PC-3 (cell line): ENCODE measurements at regions not wholly inside any gene's neighbourhood (a gene's known extent, or its start where the extent isn't known, plus 50 kb on each side); places are given as distances from the start of the nearest gene placed in this dataset.

Experiments
- ATAC-seq: fragments of 200-7000 bp; cut with Tn5 transposase; 2 replicates; pipeline ENCODE4 v1.9.1; 2020; ENCODE audit warnings: mild to moderate bottlenecking, moderate library complexity
- BruUV-seq: library from RNA; stranded (reverse); fragments of 400-500 nt; replicated peaks from 2 replicates; lab custom pipeline; 2021; lab: Mats Ljungman, UMichigan
- CTCF ChIA-PET: fragments of 300-600 bp; sonication (Branson Sonifier 250); formaldehyde crosslinking; loops from one replicate; lab custom pipeline; 2022; ENCODE audit warnings: antibody characterized with exemption; lab: Charles Lee
- POLR2A ChIA-PET: fragments of 300-600 bp; sonication (Branson Sonifier 250); formaldehyde crosslinking; loops from one replicate; lab custom pipeline; 2022; ENCODE audit warnings: antibody characterized with exemption; ENCODE audit not compliant: unreplicated experiment; lab: Charles Lee
- DNase-seq: peaks from one replicate; pipeline ENCODE4 v3.0.0-alpha.2; 2015
- H2AFZ ChIP-seq: fragments of 300-600 bp; sonication (generic); 2 replicates; pipeline ENCODE4 v1.6.0; 2016; ENCODE audit warnings: antibody characterized with exemption, low read length
- H3F3A ChIP-seq: fragments of 300-600 bp; sonication (generic); one replicate; pipeline ENCODE4 v1.6.0; 2017; ENCODE audit warnings: antibody characterized with exemption, low read length, control low read depth, mild to moderate bottlenecking; ENCODE audit not compliant: unreplicated experiment
- H3K27ac ChIP-seq: fragments of 300-600 bp; sonication (generic); 2 replicates; pipeline ENCODE4 v1.5.1; 2016; ENCODE audit warnings: mild to moderate bottlenecking, low read length
- H3K27me3 ChIP-seq: fragments of 300-600 bp; sonication (generic); 2 replicates; pipeline ENCODE4 v1.6.1; 2016; ENCODE audit warnings: low read length, mixed read lengths
- H3K36me3 ChIP-seq: fragments of 300-600 bp; sonication (generic); 2 replicates; pipeline ENCODE4 v1.6.1; 2016; ENCODE audit warnings: low read depth, mixed run types, low read length, mixed read lengths
- H3K4me1 ChIP-seq: fragments of 300-600 bp; sonication (generic); 2 replicates; pipeline ENCODE4 v1.5.1; 2016; ENCODE audit warnings: low read length; ENCODE audit not compliant: insufficient read depth
- H3K4me2 ChIP-seq: fragments of 300-600 bp; sonication (generic); 2 replicates; pipeline ENCODE4 v1.6.0; 2016; ENCODE audit warnings: low read length
- H3K4me3 ChIP-seq: fragments of 300-600 bp; sonication (generic); 2 replicates; pipeline ENCODE4 v1.5.1; 2016; ENCODE audit warnings: mild to moderate bottlenecking, low read length, mixed read lengths
- H3K79me2 ChIP-seq: fragments of 300-600 bp; sonication (generic); 2 replicates; pipeline ENCODE4 v1.6.1; 2017; ENCODE audit warnings: low read length, mixed read lengths
- H3K9ac ChIP-seq: fragments of 300-600 bp; sonication (generic); 2 replicates; pipeline ENCODE4 v1.6.0; 2016; ENCODE audit warnings: mild to moderate bottlenecking, low read length
- H3K9me2 ChIP-seq: fragments of 300-600 bp; sonication (generic); replicated peaks from 2 replicates; pipeline ENCODE4 v1.6.1; 2016; ENCODE audit warnings: mixed run types, low read length, mixed read lengths
- H3K9me3 ChIP-seq: fragments of 300-600 bp; sonication (generic); 2 replicates; pipeline ENCODE4 v1.6.1; 2016; ENCODE audit warnings: low read length, mixed read lengths
- H4K20me1 ChIP-seq: fragments of 300-600 bp; sonication (generic); 2 replicates; pipeline ENCODE4 v1.6.1; 2016; ENCODE audit warnings: low read length, mixed read lengths
- CTCF ChIP-seq: fragments of 300-600 bp; sonication (generic); conservative IDR thresholded peaks from 2 replicates; pipeline ENCODE4 v1.5.1; 2017; ENCODE audit warnings: antibody characterized with exemption, low read depth, mild to moderate bottlenecking, low read length
- EZH2 ChIP-seq: fragments of 300-600 bp; sonication (generic); IDR thresholded peaks from one replicate; pipeline ENCODE4 v1.6.1; 2017; ENCODE audit warnings: antibody characterized with exemption, mild to moderate bottlenecking, low read length; ENCODE audit not compliant: unreplicated experiment
- EZH2phosphoT487 ChIP-seq: fragments of 300-600 bp; sonication (generic); IDR thresholded peaks from 2 replicates; pipeline ENCODE4 v1.6.1; 2018; ENCODE audit warnings: mild to moderate bottlenecking, antibody characterized with exemption, low read length, borderline replicate concordance
- intact Hi-C: fragments of 100-400 bp; cut with micrococcal nuclease; formaldehyde crosslinking; loops from 2 replicates; pipeline ENCODE4 v1.9.0; 2023

GRCh38 chr9:2377117-2377516, 244.5 kb upstream of the VLDLR start:
- H3K36me3 ChIP-seq, result no peaks in the 10 kb centered on the region
- peaks cover 23% of the 10 kb centered on the region for H3K27me3 ChIP-seq
- no peaks in the 10 kb centered on the region for H3F3A ChIP-seq
- no peak for DNase-seq
- no peaks in the 10 kb centered on the region for H3K9me3 ChIP-seq
- no peak overlapping the region for H3K4me2 ChIP-seq
- intact Hi-C loops, result no loop called here
- no peaks in the 10 kb centered on the region for H3K9me2 ChIP-seq
- H3K9ac ChIP-seq, result no peak overlapping the region
- BruUV-seq, result no TSS peak
- no peaks in the 10 kb centered on the region for H3K4me1 ChIP-seq
- no peak for ATAC-seq
- no peak overlapping the region for H3K4me3 ChIP-seq
- ChIA-PET CTCF (no interaction called here), POLR2A (no interaction called here)
- no peak overlapping the region for H2AFZ ChIP-seq
- no peaks in the 10 kb centered on the region for H3K79me2 ChIP-seq
- TF ChIP-seq EZH2phosphoT487, result no peak
- TF ChIP-seq CTCF, result no peak
- no peak for TF ChIP-seq EZH2
- no peak overlapping the region for H3K27ac ChIP-seq
- no peaks in the 10 kb centered on the region for H4K20me1 ChIP-seq

- H3K9me3 ChIP-seq, result no peaks in the 10 kb centered on the region
- no peaks in the 10 kb centered on the region for H3K79me2 ChIP-seq
- H3K4me1 ChIP-seq, result no peaks in the 10 kb centered on the region
- no peak overlapping the region for H3K27ac ChIP-seq
- CTCF ChIA-PET, result no interaction called here
- BruUV-seq, result no TSS peak
- H2AFZ ChIP-seq, result no peak overlapping the region
- H3K36me3 ChIP-seq, result no peaks in the 10 kb centered on the region
- no peaks in the 10 kb centered on the region for H3K9me2 ChIP-seq
- no peaks in the 10 kb centered on the region for H4K20me1 ChIP-seq
- no peak for DNase-seq
- no peak for ATAC-seq
- no peaks in the 10 kb centered on the region for H3F3A ChIP-seq
- no peak overlapping the region for H3K9ac ChIP-seq
- H3K4me2 ChIP-seq, result no peak overlapping the region
- TF ChIP-seq CTCF (no peak), EZH2 (no peak), EZH2phosphoT487 (no peak)
- intact Hi-C loops, result no loop called here
- H3K4me3 ChIP-seq, result no peak overlapping the region
- POLR2A ChIA-PET, result no interaction called here
- peaks cover 30% of the 10 kb centered on the region for H3K27me3 ChIP-seq
Measured at GRCh38 chr9:2377834-2378233, 243.8 kb upstream of the VLDLR start.

GRCh38 chr9:2378266-2378665, 243.3 kb upstream of the VLDLR start:
- ATAC-seq (no peak), DNase-seq (no peak)
- BruUV-seq, result no TSS peak
- ChIA-PET POLR2A (no interaction called here), CTCF (no interaction called here)
- Histone ChIP-seq H4K20me1 (no peaks in the 10 kb centered on the region), H3F3A (no peaks in the 10 kb centered on the region), H3K27ac (no peak overlapping the region), H2AFZ (no peak overlapping the region), H3K4me3 (no peak overlapping the region), H3K9ac (no peak overlapping the region), H3K9me2 (no peaks in the 10 kb centered on the region), H3K27me3 (peaks cover 35% of the 10 kb centered on the region), H3K9me3 (no peaks in the 10 kb centered on the region), H3K79me2 (no peaks in the 10 kb centered on the region), H3K36me3 (no peaks in the 10 kb centered on the region), H3K4me2 (no peak overlapping the region), H3K4me1 (no peaks in the 10 kb centered on the region)
- intact Hi-C loops, result no loop called here
- TF ChIP-seq CTCF, result no peak
- TF ChIP-seq EZH2, result no peak
